ENCODE measurements at regions not wholly inside any gene's neighbourhood (a gene's known extent, or its start where the extent isn't known, plus 50 kb on each side); places are given as distances from the start of the nearest gene placed in this dataset.
A peak's percentile ranks its signal among the peaks of the same experiment; 100 is the strongest.

- no peak for DNase-seq
Measured at GRCh38 chr9:91102269-91102668, 259.4 kb downstream of the AUH start.

GRCh38 chr9:91103931-91104330, 257.8 kb downstream of the AUH start:
- no peak for DNase-seq

- no peak for DNase-seq
Measured at GRCh38 chr9:91106415-91107081, 255.2 kb downstream of the AUH start.

GRCh38 chr9:91111226-91111625, 250.5 kb downstream of the AUH start:
- DNase-seq = no peak

- DNase-seq = no peak
Measured at GRCh38 chr9:91111876-91112275, 249.8 kb downstream of the AUH start.

- DNase-seq = no peak
Measured at GRCh38 chr9:91113016-91113415, 248.7 kb downstream of the AUH start.

- no peak for DNase-seq
Measured at GRCh38 chr9:91114450-91114849, 247.3 kb downstream of the AUH start.

GRCh38 chr9:91116211-91116610, 245.5 kb downstream of the AUH start:
- DNase-seq = no peak

GRCh38 chr9:91116711-91117110, 245.0 kb downstream of the AUH start:
- no peak for DNase-seq

GRCh38 chr9:91117474-91117891, 244.2 kb downstream of the AUH start:
- DNase-seq = no peak

GRCh38 chr9:91117959-91118703, 243.6 kb downstream of the AUH start:
- DNase-seq = no peak

- DNase-seq = no peak
Measured at GRCh38 chr9:91118704-91119025, 243.1 kb downstream of the AUH start.

GRCh38 chr9:91119142-91119541, 242.6 kb downstream of the AUH start:
- no peak for DNase-seq

- no peak for DNase-seq
Measured at GRCh38 chr9:91119679-91120078, 242.0 kb downstream of the AUH start.

GRCh38 chr9:91120200-91120599, 241.5 kb downstream of the AUH start:
- no peak for DNase-seq

- DNase-seq = no peak
Measured at GRCh38 chr9:91122755-91123154, 239.0 kb downstream of the AUH start.

- no peak for DNase-seq
Measured at GRCh38 chr9:91126761-91127445, 234.8 kb downstream of the AUH start.

- DNase-seq = no peak
Measured at GRCh38 chr9:91127653-91128052, 234.1 kb downstream of the AUH start.

GRCh38 chr9:91130796-91131318, 230.9 kb downstream of the AUH start:
- DNase-seq = no peak

- DNase-seq = peak in 1 of 4 experiments; percentile 7
Measured at GRCh38 chr9:91131433-91131839, 230.3 kb downstream of the AUH start.

- no peak for DNase-seq
Measured at GRCh38 chr9:91132576-91133073, 229.1 kb downstream of the AUH start.

GRCh38 chr9:91134608-91135007, 227.1 kb downstream of the AUH start:
- DNase-seq = no peak

- no peak for DNase-seq
Measured at GRCh38 chr9:91137391-91137790, 224.3 kb downstream of the AUH start.

GRCh38 chr9:91138760-91139159, 223.0 kb downstream of the AUH start:
- DNase-seq = no peak
